GM21529 (cell line): ENCODE measurements at regions not wholly inside any gene's neighbourhood (a gene's known extent, or its start where the extent isn't known, plus 50 kb on each side); places are given as distances from the start of the nearest gene placed in this dataset.

Experiments
- ATAC-seq: cut with Tn5 transposase; IDR thresholded peaks from one replicate; pipeline ENCODE4 v1.9.1; 2021; ENCODE audit not compliant: unreplicated experiment

GRCh38 chr2:66843847-66844246, 408.9 kb downstream of the MEIS1 start:
- ATAC-seq: no peak

- no peak for ATAC-seq
Measured at GRCh38 chr2:66845307-66845706, 410.4 kb downstream of the MEIS1 start.

- no peak for ATAC-seq
Measured at GRCh38 chr2:66846887-66847286, 412.0 kb downstream of the MEIS1 start.

- no peak for ATAC-seq
Measured at GRCh38 chr2:66849153-66849755, 414.3 kb downstream of the MEIS1 start.

- ATAC-seq: no peak
Measured at GRCh38 chr2:66850376-66850775, 415.5 kb downstream of the MEIS1 start.

GRCh38 chr2:66851449-66851872, 416.5 kb downstream of the MEIS1 start:
- no peak for ATAC-seq

GRCh38 chr2:66852953-66853352, 418.0 kb downstream of the MEIS1 start:
- ATAC-seq: no peak

- no peak for ATAC-seq
Measured at GRCh38 chr2:66853585-66853984, 418.7 kb downstream of the MEIS1 start.

GRCh38 chr2:66854298-66854697, 419.4 kb downstream of the MEIS1 start:
- ATAC-seq: no peak

- ATAC-seq: no peak
Measured at GRCh38 chr2:66862885-66863650, 428.1 kb downstream of the MEIS1 start.

- ATAC-seq: no peak
Measured at GRCh38 chr2:66865161-66865560, 430.2 kb downstream of the MEIS1 start.

GRCh38 chr2:66866331-66867062, 431.6 kb downstream of the MEIS1 start:
- ATAC-seq: no peak

- no peak for ATAC-seq
Measured at GRCh38 chr2:66867063-66867441, 432.1 kb downstream of the MEIS1 start.

GRCh38 chr2:66869076-66869475, 434.2 kb downstream of the MEIS1 start:
- ATAC-seq: no peak

GRCh38 chr2:66872081-66872985, 437.4 kb downstream of the MEIS1 start:
- no peak for ATAC-seq

- no peak for ATAC-seq
Measured at GRCh38 chr2:66872986-66873754, 438.2 kb downstream of the MEIS1 start.

GRCh38 chr2:66874411-66874810, 439.5 kb downstream of the MEIS1 start:
- no peak for ATAC-seq

GRCh38 chr2:66875941-66876462, 441.1 kb downstream of the MEIS1 start:
- no peak for ATAC-seq

- ATAC-seq: no peak
Measured at GRCh38 chr2:66885775-66886383, 451.0 kb downstream of the MEIS1 start.

GRCh38 chr2:66888246-66888645, 453.3 kb downstream of the MEIS1 start:
- ATAC-seq: no peak
